ENCODE measurements at regions not wholly inside any gene's neighbourhood (a gene's known extent, or its start where the extent isn't known, plus 50 kb on each side); places are given as distances from the start of the nearest gene placed in this dataset.
"Not testable (repeated sequence)": the region's sequence is repeated elsewhere in the genome, so short reads cannot be mapped to it uniquely, and the experiment has no call there.

- not testable (repeated sequence) for TF ChIP-seq ETV6 (IDR thresholded peaks at IDR 0.05; ENCODE audit: borderline replicate concordance in 1 of 2, low read depth in 2 of 2, low read length in 1 of 2); ETV6 (CRISPR knock-in tag; IDR thresholded peaks at IDR 0.05; ENCODE audit: borderline replicate concordance); TFE3 (CRISPR knock-in tag; IDR thresholded peaks at IDR 0.05); ZNF121 (CRISPR knock-in tag; conservative IDR thresholded peaks at IDR 0.05); KDM5B (IDR thresholded peaks at IDR 0.05; ENCODE audit: insufficient replicate concordance, low read depth, low read length); FOXO4 (CRISPR knock-in tag; IDR thresholded peaks at IDR 0.05); USF2 (CRISPR knock-in tag; IDR thresholded peaks at IDR 0.05); MXI1 (IDR thresholded peaks at IDR 0.05; ENCODE audit: low read depth, low read length)
These were observed 173.4 kb downstream of the LAT start for GRCh38 chr16:29158031-29158784.

All from K562 (cell line).